ENCODE measurements at regions not wholly inside any gene's neighbourhood (a gene's known extent, or its start where the extent isn't known, plus 50 kb on each side); places are given as distances from the start of the nearest gene placed in this dataset.

GRCh38 chr11:45339729-45340519 is 53.8 kb upstream of the SYT13 start:
- peak; percentile 78 for DNase-seq

GRCh38 chr11:45337583-45338360 is 51.6 kb upstream of the SYT13 start:
- DNase-seq = no peak

GRCh38 chr11:45336136-45336535 is 50.0 kb upstream of the SYT13 start:
- DNase-seq = no peak

All from NCI-H446 treated with DMSO at 0.1 percent for 48 hours (cell line).